Esophagus squamous epithelium (tissue), 5 donors: ENCODE measurements at regions not wholly inside any gene's neighbourhood (a gene's known extent, or its start where the extent isn't known, plus 50 kb on each side); places are given as distances from the start of the nearest gene placed in this dataset.

ENCODE experiments used
- DNase-seq: peaks from one replicate; lab custom pipeline; 2025; lab: John Stamatoyannopoulos, UW
- H3K27ac ChIP-seq, 4 donors: fragments of 200-600 bp; sonication (generic); one replicate each; pipeline ENCODE4 v1.5.1; 2016 to 2019; ENCODE audit warnings: mild to moderate bottlenecking in 1 of 4
- H3K27me3 ChIP-seq, 4 donors: fragments of 200-600 bp; sonication (generic); 1 replicate in 3 of 4; 2 replicates in 1 of 4; pipeline versions ENCODE4 v1.5.1 to v1.6.0; 2017 to 2021; ENCODE audit warnings: antibody characterized with exemption in 1 of 4
- H3K36me3 ChIP-seq, 3 donors: fragments of 200-600 bp; sonication (generic); one replicate each; pipeline ENCODE4 v1.5.1; 2016 to 2019
- H3K4me1 ChIP-seq, 3 donors: fragments of 200-600 bp; sonication (generic); one replicate each; pipeline ENCODE4 v1.5.1; 2017 to 2019
- H3K4me3 ChIP-seq, 4 donors: fragments of 200-600 bp; sonication (generic); 1 replicate in 3 of 4; 2 replicates in 1 of 4; pipeline ENCODE4 v1.5.1; 2016 to 2019; ENCODE audit warnings: mild to moderate bottlenecking in 2 of 4, moderate library complexity in 1 of 4
- H3K9me3 ChIP-seq, 3 donors: fragments of 200-600 bp; sonication (generic); one replicate each; pipeline ENCODE4 v1.5.1; 2016 to 2019
- CTCF ChIP-seq, 6 experiments: fragments of 450-650 bp in 4 of 6; fragments of 200-600 bp in 2 of 6; sonication (generic) in 2 of 6; IDR thresholded peaks; one replicate each; pipeline ENCODE4 v1.5.1; 2016 to 2019; ENCODE audit warnings: antibody characterized with exemption in 6 of 6, mild to moderate bottlenecking in 4 of 6, moderate library complexity in 4 of 6
- POLR2A ChIP-seq, 4 donors: fragments of 450-650 bp; IDR thresholded peaks; one replicate each; pipeline ENCODE4 v1.6.1; 2017; ENCODE audit warnings: antibody characterized with exemption in 4 of 4, mild to moderate bottlenecking in 4 of 4, moderate library complexity in 3 of 4
- WGBS, 2 donors: methylation state at CpG; one replicate each; pipeline ENCODE4 v1.1.5; 2018; 5-methylcytosine and 5-hydroxymethylcytosine counted together
- intact Hi-C: fragments of 100-400 bp; cut with DNase I; formaldehyde crosslinking; loops from one replicate; pipeline ENCODE4 v1.15.0; 2022
- donor health status: DM: yes; HTN: yes; CAD: no.

GRCh38 chr16:65617421-65617820, 495.6 kb upstream of the CDH11 start:
- H3K36me3 ChIP-seq, result no peaks in the 10 kb centered on the region
- WGBS, 2 donors, result 64 to 75% methylated on average over 3 of the region's 3 CpGs
- H3K9me3 ChIP-seq, result no peaks in the 10 kb centered on the region
- peaks cover 0 to 27% (median 0%) of the 10 kb centered on the region in 4 donors for H3K27me3 ChIP-seq
- DNase-seq, result no peak
- TF ChIP-seq POLR2A (IDR thresholded peaks at IDR 0.05) (no peak), CTCF (IDR thresholded peaks at IDR 0.05) (no peak)
- H3K4me1 ChIP-seq, result no peaks in the 10 kb centered on the region
- no peak overlapping the region for H3K4me3 ChIP-seq
- no peak overlapping the region for H3K27ac ChIP-seq
- intact Hi-C loops, result no loop called here

DNA sequence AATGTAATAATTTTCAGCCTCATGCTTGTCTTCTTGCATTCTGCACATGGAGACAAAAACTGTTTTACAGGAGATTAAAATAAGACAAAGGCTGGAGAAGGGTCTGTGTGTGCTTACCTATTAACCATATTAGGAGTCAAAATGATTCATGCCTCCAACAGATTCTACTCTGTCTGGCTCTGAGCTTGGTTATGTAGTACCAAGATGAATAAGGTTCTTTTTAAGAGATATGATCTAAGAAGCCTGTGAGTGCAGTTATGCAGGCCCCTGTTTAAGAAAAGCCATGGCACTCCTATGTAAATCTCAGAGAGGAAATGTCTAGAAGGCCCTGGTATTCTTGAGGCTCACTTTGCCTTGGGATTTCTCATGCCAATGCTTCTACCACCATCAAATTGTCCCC, 486.6 kb upstream of the CDH11 start:
- intact Hi-C loops, result no loop called here
- TF ChIP-seq POLR2A (IDR thresholded peaks at IDR 0.05) (no peak), CTCF (IDR thresholded peaks at IDR 0.05) (no peak)

DNA sequence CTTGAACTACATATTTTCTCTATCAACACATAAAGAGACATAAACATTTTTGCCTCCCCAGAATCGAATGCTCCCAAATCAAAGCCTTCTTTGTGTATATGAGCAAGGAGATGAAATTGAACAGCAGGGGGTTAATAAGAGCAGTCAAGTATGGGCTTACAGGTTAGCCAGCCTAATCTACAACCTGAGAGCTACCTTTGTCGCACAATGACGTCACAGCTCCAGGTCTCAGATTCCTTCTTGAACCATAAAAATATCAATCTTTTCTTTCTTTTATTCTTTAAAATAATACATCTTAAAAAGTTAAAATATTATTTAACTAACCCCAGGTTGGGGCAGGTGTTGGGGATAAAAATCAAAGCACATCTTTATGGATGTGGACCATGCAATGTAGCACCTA, 482.9 kb upstream of the CDH11 start:
- peaks cover 0 to 3% (median 0%) of the 10 kb centered on the region in 4 donors for H3K27me3 ChIP-seq
- H3K36me3 ChIP-seq, result no peaks in the 10 kb centered on the region
- no peaks in the 10 kb centered on the region for H3K9me3 ChIP-seq
- no peak overlapping the region for H3K27ac ChIP-seq
- no peaks in the 10 kb centered on the region for H3K4me1 ChIP-seq
- no peak overlapping the region for H3K4me3 ChIP-seq
- intact Hi-C loops, result no loop called here
- 83 to 91% methylated on average over 3 of the region's 3 CpGs for WGBS, 2 donors
- no peak for DNase-seq
- TF ChIP-seq POLR2A (IDR thresholded peaks at IDR 0.05) (no peak), CTCF (IDR thresholded peaks at IDR 0.05) (no peak)

More for the DNA sequence above, 486.6 kb upstream of the CDH11 start:
- Histone ChIP-seq H3K36me3 (no peaks in the 10 kb centered on the region), H3K4me3 (no peak overlapping the region), H3K27me3 (peaks cover 0 to 3% (median 0%) of the 10 kb centered on the region in 4 donors), H3K27ac (no peak overlapping the region), H3K9me3 (no peaks in the 10 kb centered on the region), H3K4me1 (no peaks in the 10 kb centered on the region)
- no peak for DNase-seq

- intact Hi-C loops, result no loop called here
- TF ChIP-seq CTCF (IDR thresholded peaks at IDR 0.05), result no peak
- no peak for TF ChIP-seq POLR2A (IDR thresholded peaks at IDR 0.05)
- H3K36me3 ChIP-seq, result no peaks in the 10 kb centered on the region
- H3K27ac ChIP-seq, result no peak overlapping the region
- H3K4me1 ChIP-seq, result no peaks in the 10 kb centered on the region
- no peaks in the 10 kb centered on the region for H3K9me3 ChIP-seq
- no peaks in the 10 kb centered on the region for H3K27me3 ChIP-seq
- DNase-seq, result no peak
- 82 to 85% methylated on average over 3 of the region's 3 CpGs for WGBS, 2 donors
- H3K4me3 ChIP-seq, result no peak overlapping the region
Observed at GRCh38 chr16:65601781-65602180, 479.9 kb upstream of the CDH11 start.

GRCh38 chr16:65600629-65601028, 478.8 kb upstream of the CDH11 start:
- H3K27me3 ChIP-seq, result no peaks in the 10 kb centered on the region
- no peak overlapping the region for H3K27ac ChIP-seq
- 76 to 77% methylated on average over 3 of the region's 3 CpGs for WGBS, 2 donors
- no peak overlapping the region for H3K4me3 ChIP-seq
- TF ChIP-seq CTCF (IDR thresholded peaks at IDR 0.05) (no peak), POLR2A (IDR thresholded peaks at IDR 0.05) (no peak)
- H3K4me1 ChIP-seq, result no peaks in the 10 kb centered on the region
- intact Hi-C loops, result no loop called here
- DNase-seq, result no peak
- H3K36me3 ChIP-seq, result no peaks in the 10 kb centered on the region
- H3K9me3 ChIP-seq, result no peaks in the 10 kb centered on the region
